ENCODE measurements at regions not wholly inside any gene's neighbourhood (a gene's known extent, or its start where the extent isn't known, plus 50 kb on each side); places are given as distances from the start of the nearest gene placed in this dataset.

DNA sequence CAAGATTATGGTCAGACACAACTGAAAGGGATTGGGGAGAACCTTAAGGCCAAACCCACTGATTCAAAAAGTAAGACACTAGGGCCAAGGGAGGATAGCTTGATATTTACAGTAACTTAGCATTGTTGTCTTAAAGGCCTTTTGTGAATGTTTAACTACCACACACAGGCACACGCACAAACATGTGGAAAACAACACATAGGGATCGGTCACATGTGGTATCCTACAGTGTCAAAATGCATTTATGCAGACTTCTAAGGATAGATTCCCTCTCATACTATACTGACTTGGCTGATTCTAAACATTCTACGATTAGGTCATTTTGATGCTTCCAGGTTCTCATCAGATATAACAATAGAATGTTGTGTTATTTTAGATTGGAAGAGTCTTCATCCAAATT, 638.9 kb upstream of the LRRTM1 start:
- no peak for TF ChIP-seq EZH2 (IDR thresholded peaks at IDR 0.05; ENCODE audit: low read length)
- TF ChIP-seq, protein P1, sequence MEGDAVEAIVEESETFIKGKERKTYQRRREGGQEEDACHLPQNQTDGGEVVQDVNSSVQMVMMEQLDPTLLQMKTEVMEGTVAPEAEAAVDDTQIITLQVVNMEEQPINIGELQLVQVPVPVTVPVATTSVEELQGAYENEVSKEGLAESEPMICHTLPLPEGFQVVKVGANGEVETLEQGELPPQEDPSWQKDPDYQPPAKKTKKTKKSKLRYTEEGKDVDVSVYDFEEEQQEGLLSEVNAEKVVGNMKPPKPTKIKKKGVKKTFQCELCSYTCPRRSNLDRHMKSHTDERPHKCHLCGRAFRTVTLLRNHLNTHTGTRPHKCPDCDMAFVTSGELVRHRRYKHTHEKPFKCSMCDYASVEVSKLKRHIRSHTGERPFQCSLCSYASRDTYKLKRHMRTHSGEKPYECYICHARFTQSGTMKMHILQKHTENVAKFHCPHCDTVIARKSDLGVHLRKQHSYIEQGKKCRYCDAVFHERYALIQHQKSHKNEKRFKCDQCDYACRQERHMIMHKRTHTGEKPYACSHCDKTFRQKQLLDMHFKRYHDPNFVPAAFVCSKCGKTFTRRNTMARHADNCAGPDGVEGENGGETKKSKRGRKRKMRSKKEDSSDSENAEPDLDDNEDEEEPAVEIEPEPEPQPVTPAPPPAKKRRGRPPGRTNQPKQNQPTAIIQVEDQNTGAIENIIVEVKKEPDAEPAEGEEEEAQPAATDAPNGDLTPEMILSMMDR (optimal IDR thresholded peaks at IDR 0.05 in 1 of 3, IDR thresholded peaks at IDR 0.05 in 1 of 3, conservative IDR thresholded peaks at IDR 0.05 in 1 of 3; ENCODE audit: extremely low read depth in 1 of 3, insufficient read depth in 2 of 3, low read length in 3 of 3) = no peak
- Histone ChIP-seq H3K4me2 (ENCODE audit: control insufficient read depth, extremely low read depth, insufficient read depth, low read depth, low read length) (no peak overlapping the region), H4K20me1 (ENCODE audit: control insufficient read depth, extremely low read depth, insufficient read depth, low read length) (no peaks in the 10 kb centered on the region), H3K27me3 (ENCODE audit: control insufficient read depth, extremely low read depth, insufficient read depth, low read length) (no peaks in the 10 kb centered on the region), H2AFZ (ENCODE audit: control insufficient read depth, low read length) (no peak overlapping the region), H3K4me1 (ENCODE audit: control insufficient read depth, extremely low read depth, insufficient read depth, low read length) (no peaks in the 10 kb centered on the region), H3K36me3 (ENCODE audit: control insufficient read depth in 2 of 2, extremely low read depth in 1 of 2, insufficient read depth in 2 of 2, low read length in 2 of 2) (no peaks in the 10 kb centered on the region), H3K9ac (ENCODE audit: control insufficient read depth, extremely low read depth, insufficient read depth, low read length) (no peak overlapping the region), H3K9me3 (ENCODE audit: control insufficient read depth, low read depth, low read length) (no peaks in the 10 kb centered on the region), H3K79me2 (ENCODE audit: control insufficient read depth, insufficient read depth, low read length) (no peaks in the 10 kb centered on the region), H3K4me3 (ENCODE audit: control insufficient read depth in 2 of 3, extremely low read depth in 1 of 3, insufficient read depth in 2 of 3, low read depth in 1 of 3, low read length in 3 of 3) (no peak overlapping the region), H3K27ac (ENCODE audit: control insufficient read depth, insufficient read depth, low read length) (no peak overlapping the region), H3K9me1 (ENCODE audit: control insufficient read depth, extremely low read depth, insufficient read depth, low read length) (no peaks in the 10 kb centered on the region)
- FAIRE-seq (no peak), DNase-seq (ENCODE audit: low read depth, low spot score) (no peak)
- dilution Hi-C loops (cut with MboI; ENCODE audit: extremely low pct_ligation_motif_present, low sequenced_read_pairs) = no loop called here

DNA sequence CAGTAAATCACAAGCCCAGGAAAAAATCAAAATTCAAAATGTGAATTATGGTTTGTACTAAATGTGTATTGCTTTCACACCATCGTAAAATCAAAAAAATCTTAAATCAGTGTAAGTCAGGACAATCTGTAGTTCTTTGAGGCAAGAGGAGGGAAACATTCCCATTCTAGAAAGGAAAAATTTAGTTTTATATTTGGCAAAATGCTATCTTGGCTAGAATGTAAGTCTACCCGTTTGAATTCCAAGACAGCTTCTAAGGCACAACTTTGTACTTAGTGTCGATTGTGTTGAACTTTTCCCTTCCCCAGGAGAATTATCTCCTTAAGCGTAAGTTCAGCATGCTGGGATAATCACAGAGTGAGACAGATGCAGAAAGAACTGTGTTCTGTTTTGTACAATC, 638.2 kb upstream of the LRRTM1 start:
- Histone ChIP-seq H3K36me3 (ENCODE audit: control insufficient read depth in 2 of 2, extremely low read depth in 1 of 2, insufficient read depth in 2 of 2, low read length in 2 of 2) (no peaks in the 10 kb centered on the region), H3K9ac (ENCODE audit: control insufficient read depth, extremely low read depth, insufficient read depth, low read length) (no peak overlapping the region), H3K27ac (ENCODE audit: control insufficient read depth, insufficient read depth, low read length) (no peak overlapping the region), H3K27me3 (ENCODE audit: control insufficient read depth, extremely low read depth, insufficient read depth, low read length) (no peaks in the 10 kb centered on the region), H3K4me2 (ENCODE audit: control insufficient read depth, extremely low read depth, insufficient read depth, low read depth, low read length) (no peak overlapping the region), H4K20me1 (ENCODE audit: control insufficient read depth, extremely low read depth, insufficient read depth, low read length) (no peaks in the 10 kb centered on the region), H3K9me1 (ENCODE audit: control insufficient read depth, extremely low read depth, insufficient read depth, low read length) (no peaks in the 10 kb centered on the region), H2AFZ (ENCODE audit: control insufficient read depth, low read length) (no peak overlapping the region), H3K4me1 (ENCODE audit: control insufficient read depth, extremely low read depth, insufficient read depth, low read length) (no peaks in the 10 kb centered on the region), H3K79me2 (ENCODE audit: control insufficient read depth, insufficient read depth, low read length) (no peaks in the 10 kb centered on the region), H3K4me3 (ENCODE audit: control insufficient read depth in 2 of 3, extremely low read depth in 1 of 3, insufficient read depth in 2 of 3, low read depth in 1 of 3, low read length in 3 of 3) (no peak overlapping the region), H3K9me3 (ENCODE audit: control insufficient read depth, low read depth, low read length) (no peaks in the 10 kb centered on the region)
- TF ChIP-seq EZH2 (IDR thresholded peaks at IDR 0.05; ENCODE audit: low read length) = no peak
- TF ChIP-seq, protein P1 (optimal IDR thresholded peaks at IDR 0.05 in 1 of 3, IDR thresholded peaks at IDR 0.05 in 1 of 3, conservative IDR thresholded peaks at IDR 0.05 in 1 of 3; ENCODE audit: extremely low read depth in 1 of 3, insufficient read depth in 2 of 3, low read length in 3 of 3) = no peak
- FAIRE-seq = no peak
- no peak for DNase-seq (ENCODE audit: low read depth, low spot score)
- dilution Hi-C loops (cut with MboI; ENCODE audit: extremely low pct_ligation_motif_present, low sequenced_read_pairs) = no loop called here
